ENCODE measurements at regions not wholly inside any gene's neighbourhood (a gene's known extent, or its start where the extent isn't known, plus 50 kb on each side); places are given as distances from the start of the nearest gene placed in this dataset.
"Not testable (repeated sequence)": the region's sequence is repeated elsewhere in the genome, so short reads cannot be mapped to it uniquely, and the experiment has no call there.

DNA sequence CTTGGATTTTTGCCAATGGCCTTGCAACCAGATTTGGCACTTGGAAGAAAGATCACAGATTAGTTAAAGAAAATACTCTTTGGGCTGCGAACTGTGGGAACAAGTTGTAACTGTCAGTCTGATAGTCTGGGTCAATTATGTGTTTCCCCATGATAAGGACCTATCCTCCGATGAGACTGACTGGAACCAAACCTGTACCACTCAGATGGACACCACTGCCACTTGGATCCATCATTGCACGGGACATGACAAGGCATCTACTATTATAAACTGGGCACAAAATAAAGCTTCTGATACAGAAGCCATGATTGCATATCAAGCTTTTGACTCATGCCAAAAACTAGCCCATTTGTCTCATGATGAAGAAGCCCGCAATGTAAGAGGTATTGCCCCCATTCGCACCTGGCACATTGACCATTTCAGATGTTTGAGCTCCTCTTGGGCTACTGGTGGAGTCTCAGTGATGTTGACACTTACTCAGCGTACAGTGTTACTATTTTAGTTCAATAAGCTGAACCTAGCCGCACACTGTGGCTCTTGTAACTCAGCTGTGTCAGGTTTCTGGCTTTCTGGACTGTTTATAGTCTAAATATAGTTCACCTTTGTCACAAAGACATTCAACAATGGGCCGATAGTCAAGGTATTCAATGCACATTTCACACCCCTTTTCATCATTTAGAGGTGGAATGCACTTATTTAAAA is 179.8 kb upstream of the RBBP8 start:
- Histone ChIP-seq H3K4me1 (no peaks in the 10 kb centered on the region), H3K27ac (no peak overlapping the region), H3K4me3 (no peak overlapping the region), H3K9me3 (no peaks in the 10 kb centered on the region), H3K36me3 (no peaks in the 10 kb centered on the region), H3K27me3 (no peaks in the 10 kb centered on the region)
- DNase-seq, result no peak
- TF ChIP-seq, protein P1, sequence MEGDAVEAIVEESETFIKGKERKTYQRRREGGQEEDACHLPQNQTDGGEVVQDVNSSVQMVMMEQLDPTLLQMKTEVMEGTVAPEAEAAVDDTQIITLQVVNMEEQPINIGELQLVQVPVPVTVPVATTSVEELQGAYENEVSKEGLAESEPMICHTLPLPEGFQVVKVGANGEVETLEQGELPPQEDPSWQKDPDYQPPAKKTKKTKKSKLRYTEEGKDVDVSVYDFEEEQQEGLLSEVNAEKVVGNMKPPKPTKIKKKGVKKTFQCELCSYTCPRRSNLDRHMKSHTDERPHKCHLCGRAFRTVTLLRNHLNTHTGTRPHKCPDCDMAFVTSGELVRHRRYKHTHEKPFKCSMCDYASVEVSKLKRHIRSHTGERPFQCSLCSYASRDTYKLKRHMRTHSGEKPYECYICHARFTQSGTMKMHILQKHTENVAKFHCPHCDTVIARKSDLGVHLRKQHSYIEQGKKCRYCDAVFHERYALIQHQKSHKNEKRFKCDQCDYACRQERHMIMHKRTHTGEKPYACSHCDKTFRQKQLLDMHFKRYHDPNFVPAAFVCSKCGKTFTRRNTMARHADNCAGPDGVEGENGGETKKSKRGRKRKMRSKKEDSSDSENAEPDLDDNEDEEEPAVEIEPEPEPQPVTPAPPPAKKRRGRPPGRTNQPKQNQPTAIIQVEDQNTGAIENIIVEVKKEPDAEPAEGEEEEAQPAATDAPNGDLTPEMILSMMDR (IDR thresholded peaks at IDR 0.05), result no peak
- intact Hi-C loops (cut with DNase I; ENCODE audit: low total_unique reads), result no loop called here

DNA sequence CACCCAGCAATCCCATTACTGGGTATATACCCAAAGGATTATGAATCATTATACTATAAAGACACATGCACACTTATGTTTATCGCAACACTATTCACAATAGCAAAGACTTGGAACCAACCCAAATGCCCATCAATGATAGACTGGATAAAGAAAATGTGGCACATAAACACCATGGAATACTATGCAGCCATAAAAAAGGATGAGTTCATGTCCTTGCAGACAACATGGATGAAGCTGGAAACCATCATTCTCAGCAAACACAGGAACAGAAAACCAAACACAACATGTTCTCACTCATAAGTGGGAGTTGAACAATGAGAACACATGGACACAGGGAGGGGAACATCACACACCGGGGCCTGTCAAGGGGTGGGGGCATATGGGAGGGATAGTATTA is 169.1 kb upstream of the RBBP8 start:
- not testable (repeated sequence) for H3K27ac ChIP-seq, H3K9me3 ChIP-seq, H3K4me1 ChIP-seq, DNase-seq, H3K36me3 ChIP-seq, H3K4me3 ChIP-seq, H3K27me3 ChIP-seq
- intact Hi-C loops (cut with DNase I; ENCODE audit: low total_unique reads), result loop anchor here (5.0 kb wide), 1 partner anchor 622 kb away; no protein-coding TSS in a partner anchor

DNA sequence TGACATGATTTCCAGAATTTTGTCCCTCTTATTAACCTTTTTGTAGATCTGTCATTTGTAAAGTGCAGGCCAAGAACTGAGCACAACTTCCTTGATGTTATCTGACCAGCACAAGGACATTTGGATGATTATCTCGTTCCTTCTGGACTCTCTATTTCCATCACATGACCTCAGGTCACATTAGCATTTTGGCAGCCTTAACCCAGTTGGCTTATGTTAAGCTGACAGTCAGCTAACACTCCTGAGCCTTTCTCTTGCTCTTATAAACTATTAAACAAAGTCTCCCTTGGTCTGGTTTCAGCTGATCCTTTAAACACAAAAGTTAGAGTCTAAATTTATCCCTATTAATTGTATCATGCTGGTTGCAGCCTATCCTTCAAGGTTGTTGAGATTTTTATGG is 167.2 kb upstream of the RBBP8 start:
- H3K27me3 ChIP-seq, result no peaks in the 10 kb centered on the region
- no peaks in the 10 kb centered on the region for H3K36me3 ChIP-seq
- H3K27ac ChIP-seq, result no peak overlapping the region
- no peaks in the 10 kb centered on the region for H3K4me1 ChIP-seq
- intact Hi-C loops (cut with DNase I; ENCODE audit: low total_unique reads), result no loop called here
- DNase-seq, result no peak
- TF ChIP-seq, protein P1 (IDR thresholded peaks at IDR 0.05), result no peak
- H3K9me3 ChIP-seq, result no peaks in the 10 kb centered on the region
- H3K4me3 ChIP-seq, result no peak overlapping the region

DNA sequence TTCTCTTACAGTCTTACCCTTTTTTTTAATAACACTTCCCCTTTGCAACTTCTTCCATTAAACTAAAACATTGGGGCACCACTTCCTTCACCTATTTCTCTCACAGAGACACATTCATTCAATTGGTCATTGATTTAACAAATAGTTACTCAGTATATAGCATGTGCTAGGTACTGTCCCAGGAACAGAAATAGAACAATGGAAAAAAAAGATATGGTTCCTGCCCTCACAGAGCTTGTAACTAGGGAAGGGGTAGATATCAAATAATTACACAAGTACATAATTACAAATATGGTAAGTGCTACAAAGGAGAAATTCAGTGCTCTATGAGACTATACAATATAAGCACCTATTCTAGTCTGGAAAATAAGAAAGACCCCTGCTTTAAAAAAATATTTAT is 165.5 kb upstream of the RBBP8 start:
- H3K27me3 ChIP-seq, result no peaks in the 10 kb centered on the region
- TF ChIP-seq, protein P1 (IDR thresholded peaks at IDR 0.05), result no peak
- no peaks in the 10 kb centered on the region for H3K9me3 ChIP-seq
- no peaks in the 10 kb centered on the region for H3K36me3 ChIP-seq
- no peak overlapping the region for H3K27ac ChIP-seq
- intact Hi-C loops (cut with DNase I; ENCODE audit: low total_unique reads), result no loop called here
- DNase-seq, result no peak
- no peaks in the 10 kb centered on the region for H3K4me1 ChIP-seq
- H3K4me3 ChIP-seq, result no peak overlapping the region

DNA sequence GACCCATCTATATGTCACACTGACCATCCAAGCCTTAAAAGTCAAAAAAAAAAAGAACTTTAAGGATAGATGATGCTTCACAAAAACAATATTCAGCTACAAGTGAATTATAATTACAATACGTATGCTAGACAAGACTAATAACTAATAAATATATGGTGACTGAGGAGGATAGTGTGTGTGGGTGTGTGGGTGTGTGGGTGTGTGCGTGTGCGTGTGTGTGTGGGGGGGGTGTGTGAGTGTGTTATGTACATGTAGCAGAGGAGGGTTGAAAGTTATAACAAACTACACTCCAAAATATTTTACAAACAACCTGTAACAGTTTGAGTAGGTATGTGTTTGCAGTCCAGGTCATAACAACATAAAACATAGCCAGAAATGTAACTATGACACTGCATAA is 159.2 kb upstream of the RBBP8 start:
- intact Hi-C loops (cut with DNase I; ENCODE audit: low total_unique reads), result no loop called here
- Histone ChIP-seq H3K27me3 (no peaks in the 10 kb centered on the region), H3K27ac (no peak overlapping the region), H3K9me3 (no peaks in the 10 kb centered on the region), H3K36me3 (no peaks in the 10 kb centered on the region), H3K4me1 (no peaks in the 10 kb centered on the region), H3K4me3 (no peak overlapping the region)
- DNase-seq, result no peak
- TF ChIP-seq, protein P1 (IDR thresholded peaks at IDR 0.05), result no peak

DNA sequence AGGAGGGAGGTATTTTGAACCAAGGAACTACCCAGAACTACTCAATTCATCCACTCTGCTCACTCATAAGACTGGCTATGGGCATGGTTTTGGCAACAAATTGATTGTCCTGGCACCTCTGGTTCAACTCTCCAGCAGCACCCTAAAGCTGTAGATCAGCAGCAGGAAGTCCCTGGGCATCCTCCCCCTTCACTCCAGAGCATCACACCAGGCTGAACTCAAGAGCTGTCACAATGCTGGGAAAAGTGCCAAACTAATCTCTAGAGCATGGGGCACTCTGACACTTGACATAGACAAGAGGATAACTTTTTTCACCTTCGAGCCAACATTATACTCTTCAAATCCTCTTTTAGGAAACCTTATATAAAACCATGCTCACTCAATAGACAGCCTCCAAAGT is 154.1 kb upstream of the RBBP8 start:
- Histone ChIP-seq H3K4me1 (no peaks in the 10 kb centered on the region), H3K9me3 (no peaks in the 10 kb centered on the region), H3K27me3 (peaks cover 0 to 2% of the 10 kb centered on the region in 2 donors), H3K27ac (no peak overlapping the region), H3K36me3 (no peaks in the 10 kb centered on the region), H3K4me3 (no peak overlapping the region)
- TF ChIP-seq, protein P1 (IDR thresholded peaks at IDR 0.05), result no peak
- intact Hi-C loops (cut with DNase I; ENCODE audit: low total_unique reads), result no loop called here
- no peak for DNase-seq

Measured in tibial artery (tissue), 4 donors.